Ovary (tissue), 3 donors: ENCODE measurements at regions not wholly inside any gene's neighbourhood (a gene's known extent, or its start where the extent isn't known, plus 50 kb on each side); places are given as distances from the start of the nearest gene placed in this dataset.

Source experiments
- POLR2A ChIP-seq: fragments of 450-650 bp; IDR thresholded peaks from one replicate; pipeline ENCODE4 v1.6.1; 2017; ENCODE audit warnings: antibody characterized with exemption, mild to moderate bottlenecking, moderate library complexity
- TF ChIP-seq, protein P1 (sequence below), 3 donors: fragments of 450-650 bp in 2 of 3; fragments of 200-600 bp in 1 of 3; IDR thresholded peaks; one replicate each; pipeline versions ENCODE4 v1.5.1 to v1.8.0; 2016 to 2022; ENCODE audit warnings: antibody characterized with exemption in 3 of 3, mild to moderate bottlenecking in 1 of 3
- donor health status: DM: no; HTN: no; CAD: no.

DNA sequence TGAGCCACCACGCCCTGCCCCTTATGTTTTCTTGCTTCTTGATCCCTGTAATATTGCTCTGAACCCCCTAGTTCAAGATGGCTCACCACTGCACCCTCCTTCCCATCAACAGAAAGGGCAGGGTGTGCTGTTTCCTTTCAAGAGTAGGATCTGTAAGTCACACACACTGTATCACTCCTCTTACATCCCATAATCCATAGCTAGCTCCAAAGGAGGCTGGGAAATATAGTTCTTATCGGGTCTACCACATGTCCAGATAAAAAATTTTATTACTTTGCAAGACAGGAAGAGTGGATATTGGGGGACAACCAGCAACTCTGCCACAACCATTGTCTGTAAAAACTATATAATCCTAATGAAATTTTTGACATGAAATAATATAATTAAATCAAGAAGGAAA, 79.6 kb downstream of the C9orf50 start:
- TF ChIP-seq POLR2A, result no peak
- TF ChIP-seq, protein P1, sequence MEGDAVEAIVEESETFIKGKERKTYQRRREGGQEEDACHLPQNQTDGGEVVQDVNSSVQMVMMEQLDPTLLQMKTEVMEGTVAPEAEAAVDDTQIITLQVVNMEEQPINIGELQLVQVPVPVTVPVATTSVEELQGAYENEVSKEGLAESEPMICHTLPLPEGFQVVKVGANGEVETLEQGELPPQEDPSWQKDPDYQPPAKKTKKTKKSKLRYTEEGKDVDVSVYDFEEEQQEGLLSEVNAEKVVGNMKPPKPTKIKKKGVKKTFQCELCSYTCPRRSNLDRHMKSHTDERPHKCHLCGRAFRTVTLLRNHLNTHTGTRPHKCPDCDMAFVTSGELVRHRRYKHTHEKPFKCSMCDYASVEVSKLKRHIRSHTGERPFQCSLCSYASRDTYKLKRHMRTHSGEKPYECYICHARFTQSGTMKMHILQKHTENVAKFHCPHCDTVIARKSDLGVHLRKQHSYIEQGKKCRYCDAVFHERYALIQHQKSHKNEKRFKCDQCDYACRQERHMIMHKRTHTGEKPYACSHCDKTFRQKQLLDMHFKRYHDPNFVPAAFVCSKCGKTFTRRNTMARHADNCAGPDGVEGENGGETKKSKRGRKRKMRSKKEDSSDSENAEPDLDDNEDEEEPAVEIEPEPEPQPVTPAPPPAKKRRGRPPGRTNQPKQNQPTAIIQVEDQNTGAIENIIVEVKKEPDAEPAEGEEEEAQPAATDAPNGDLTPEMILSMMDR (IDR thresholded peaks at IDR 0.05), result no peak
